Cardiac muscle cell (in vitro differentiated cells and primary cell): ENCODE measurements at regions not wholly inside any gene's neighbourhood (a gene's known extent, or its start where the extent isn't known, plus 50 kb on each side); places are given as distances from the start of the nearest gene placed in this dataset.

ENCODE experiments used
- DNase-seq, 2 donors: peaks; one replicate each; pipeline versions ENCODE4 v3.0.0 to v3.0.0-alpha.2; 2010 to 2017; ENCODE audit warnings: low read depth in 1 of 2, low spot score in 1 of 2
- H3K27ac ChIP-seq: fragments of 200-600 bp; sonication (generic); 2 replicates; pipeline ENCODE4 v1.5.1; 2016
- H3K27me3 ChIP-seq: fragments of 200-600 bp; sonication (generic); 2 replicates; pipeline ENCODE4 v1.6.0; 2016; ENCODE audit warnings: control low read depth
- H3K36me3 ChIP-seq: fragments of 200-600 bp; sonication (generic); 2 replicates; pipeline ENCODE4 v1.5.1; 2016; ENCODE audit warnings: control low read depth
- H3K4me1 ChIP-seq: fragments of 200-600 bp; sonication (generic); 2 replicates; pipeline ENCODE4 v1.8.1; 2017; ENCODE audit warnings: low read depth, mild to moderate bottlenecking, mixed run types
- H3K4me3 ChIP-seq: fragments of 200-600 bp; sonication (generic); 2 replicates; pipeline ENCODE4 v1.5.1; 2016; ENCODE audit warnings: mild to moderate bottlenecking
- H3K9me3 ChIP-seq: fragments of 200-600 bp; sonication (generic); 2 replicates; pipeline ENCODE4 v1.5.1; 2017; ENCODE audit warnings: low read depth, mild to moderate bottlenecking, control low read depth
- TF ChIP-seq, protein P1 (sequence below): IDR thresholded peaks from 2 replicates; pipeline ENCODE4 v1.5.1; 2012; ENCODE audit warnings: low read depth, mild to moderate bottlenecking, low read length

DNA sequence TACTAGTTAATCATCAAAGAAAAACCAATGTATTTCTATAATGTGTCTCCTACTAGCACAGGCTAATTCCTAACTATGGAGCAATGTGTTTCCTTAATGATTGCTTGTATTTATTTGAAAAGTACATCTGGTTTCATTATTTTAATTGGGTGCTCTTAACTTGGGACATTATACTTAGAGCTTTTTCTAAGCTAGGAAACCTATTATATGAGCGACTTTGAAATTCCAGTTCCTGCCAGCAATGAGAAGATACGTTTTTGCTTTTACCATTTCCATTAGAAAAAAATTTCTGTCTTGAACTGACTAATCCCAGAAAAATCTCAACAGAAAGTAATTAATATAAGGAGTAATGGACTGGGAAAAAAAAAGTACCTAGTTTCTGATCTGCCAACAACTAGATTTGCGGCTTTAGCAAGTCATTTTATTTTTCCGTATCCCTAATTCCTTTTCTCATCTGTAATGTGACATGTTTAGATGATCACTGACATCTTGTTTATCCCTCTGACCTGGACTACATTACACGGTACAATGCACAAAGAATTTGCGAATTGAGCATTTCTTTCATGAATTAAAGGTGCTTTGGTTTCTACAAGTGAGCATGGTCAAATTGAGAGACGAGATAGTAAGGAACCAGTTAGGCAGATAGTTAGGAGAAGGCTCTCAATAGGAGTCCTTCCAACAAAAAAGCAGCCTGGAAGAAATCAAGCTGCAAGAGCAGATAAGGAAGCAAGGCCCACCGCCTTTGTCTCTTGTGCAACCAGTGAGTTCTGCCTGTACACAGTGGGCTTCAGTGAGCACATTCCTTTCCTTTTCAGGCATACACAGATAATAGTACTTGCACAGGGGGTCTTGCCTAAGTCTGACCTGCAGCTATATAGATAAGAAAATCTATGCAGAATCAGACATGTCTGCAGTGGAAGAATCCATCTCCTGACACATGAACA is 1765.0 kb upstream of the FLRT2 start:
- no peak for DNase-seq
- Histone ChIP-seq H3K9me3 (no peaks in the 10 kb centered on the region), H3K4me1 (no peaks in the 10 kb centered on the region), H3K36me3 (no peaks in the 10 kb centered on the region), H3K27me3 (no peaks in the 10 kb centered on the region), H3K27ac (no peak overlapping the region), H3K4me3 (no peak overlapping the region)
- TF ChIP-seq, protein P1, sequence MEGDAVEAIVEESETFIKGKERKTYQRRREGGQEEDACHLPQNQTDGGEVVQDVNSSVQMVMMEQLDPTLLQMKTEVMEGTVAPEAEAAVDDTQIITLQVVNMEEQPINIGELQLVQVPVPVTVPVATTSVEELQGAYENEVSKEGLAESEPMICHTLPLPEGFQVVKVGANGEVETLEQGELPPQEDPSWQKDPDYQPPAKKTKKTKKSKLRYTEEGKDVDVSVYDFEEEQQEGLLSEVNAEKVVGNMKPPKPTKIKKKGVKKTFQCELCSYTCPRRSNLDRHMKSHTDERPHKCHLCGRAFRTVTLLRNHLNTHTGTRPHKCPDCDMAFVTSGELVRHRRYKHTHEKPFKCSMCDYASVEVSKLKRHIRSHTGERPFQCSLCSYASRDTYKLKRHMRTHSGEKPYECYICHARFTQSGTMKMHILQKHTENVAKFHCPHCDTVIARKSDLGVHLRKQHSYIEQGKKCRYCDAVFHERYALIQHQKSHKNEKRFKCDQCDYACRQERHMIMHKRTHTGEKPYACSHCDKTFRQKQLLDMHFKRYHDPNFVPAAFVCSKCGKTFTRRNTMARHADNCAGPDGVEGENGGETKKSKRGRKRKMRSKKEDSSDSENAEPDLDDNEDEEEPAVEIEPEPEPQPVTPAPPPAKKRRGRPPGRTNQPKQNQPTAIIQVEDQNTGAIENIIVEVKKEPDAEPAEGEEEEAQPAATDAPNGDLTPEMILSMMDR: no peak

DNA sequence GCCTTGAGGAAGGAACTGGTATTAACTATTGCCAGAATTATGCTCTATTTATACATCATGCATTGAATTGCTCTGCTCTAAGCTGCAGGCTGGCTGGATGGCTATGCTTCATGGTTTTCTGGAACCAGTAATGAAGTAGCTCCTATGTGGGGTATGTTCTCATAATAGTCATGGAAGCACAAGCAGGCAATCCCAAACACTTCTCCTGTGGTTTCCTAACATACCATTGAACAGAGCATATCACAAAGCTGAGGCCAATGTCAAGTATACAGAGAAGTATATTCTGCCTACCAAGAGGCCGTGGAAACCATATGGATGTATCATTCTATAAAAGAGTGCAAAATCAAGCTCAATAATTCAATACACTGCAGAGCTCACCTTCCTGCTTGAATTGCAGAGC is 1752.4 kb upstream of the FLRT2 start:
- no peaks in the 10 kb centered on the region for H3K9me3 ChIP-seq
- DNase-seq: no peak
- no peak overlapping the region for H3K4me3 ChIP-seq
- H3K27me3 ChIP-seq: no peaks in the 10 kb centered on the region
- H3K4me1 ChIP-seq: peaks cover 5% of the 10 kb centered on the region
- TF ChIP-seq, protein P1: no peak
- no peak overlapping the region for H3K27ac ChIP-seq
- H3K36me3 ChIP-seq: no peaks in the 10 kb centered on the region

DNA sequence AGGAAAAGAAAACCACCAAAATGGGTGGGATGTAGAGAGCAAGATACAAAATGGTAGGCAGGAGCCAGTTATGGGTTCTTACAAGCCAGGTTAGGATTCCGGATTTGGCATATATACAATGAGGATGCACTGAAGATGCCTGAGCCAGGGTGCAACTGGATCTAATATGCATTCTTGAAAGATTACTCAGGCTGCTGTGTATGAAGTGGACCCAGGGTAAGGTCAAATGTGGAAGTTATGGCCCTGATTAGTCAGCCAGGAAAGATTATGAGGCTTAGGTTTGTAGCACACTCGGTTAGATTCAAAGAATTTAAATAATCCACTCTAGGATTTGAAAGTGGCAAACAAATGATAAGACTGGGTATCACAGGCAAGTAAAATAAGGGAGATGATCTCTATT is 1750.7 kb upstream of the FLRT2 start:
- H3K4me1 ChIP-seq: no peaks in the 10 kb centered on the region
- DNase-seq: peak in 1 of 2 donors; percentile 20
- H3K4me3 ChIP-seq: no peak overlapping the region
- H3K36me3 ChIP-seq: no peaks in the 10 kb centered on the region
- no peaks in the 10 kb centered on the region for H3K9me3 ChIP-seq
- no peak overlapping the region for H3K27ac ChIP-seq
- TF ChIP-seq, protein P1: no peak
- H3K27me3 ChIP-seq: no peaks in the 10 kb centered on the region

DNA sequence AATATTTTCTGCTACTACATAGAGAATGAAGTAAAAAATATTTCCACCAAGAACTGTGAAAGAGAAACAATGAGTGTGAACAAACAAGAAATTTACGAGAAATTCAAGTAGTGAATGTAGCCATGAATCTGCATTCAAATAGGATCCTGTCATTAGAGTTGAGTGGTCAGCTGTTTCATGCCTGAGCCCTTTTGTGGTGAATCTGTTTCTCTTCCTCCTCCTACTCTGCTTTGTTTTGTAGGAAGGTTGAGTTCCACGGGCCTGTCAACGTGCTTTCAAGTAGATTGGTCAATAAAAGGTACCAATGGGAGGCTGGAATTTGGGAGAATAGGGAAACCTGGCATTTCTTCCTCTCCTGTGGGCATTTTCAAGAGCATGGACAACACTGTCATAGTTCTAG is 1749.6 kb upstream of the FLRT2 start:
- H3K4me1 ChIP-seq: no peaks in the 10 kb centered on the region
- no peaks in the 10 kb centered on the region for H3K27me3 ChIP-seq
- no peak overlapping the region for H3K27ac ChIP-seq
- H3K4me3 ChIP-seq: no peak overlapping the region
- TF ChIP-seq, protein P1: no peak
- no peaks in the 10 kb centered on the region for H3K36me3 ChIP-seq
- DNase-seq: no peak
- no peaks in the 10 kb centered on the region for H3K9me3 ChIP-seq

DNA sequence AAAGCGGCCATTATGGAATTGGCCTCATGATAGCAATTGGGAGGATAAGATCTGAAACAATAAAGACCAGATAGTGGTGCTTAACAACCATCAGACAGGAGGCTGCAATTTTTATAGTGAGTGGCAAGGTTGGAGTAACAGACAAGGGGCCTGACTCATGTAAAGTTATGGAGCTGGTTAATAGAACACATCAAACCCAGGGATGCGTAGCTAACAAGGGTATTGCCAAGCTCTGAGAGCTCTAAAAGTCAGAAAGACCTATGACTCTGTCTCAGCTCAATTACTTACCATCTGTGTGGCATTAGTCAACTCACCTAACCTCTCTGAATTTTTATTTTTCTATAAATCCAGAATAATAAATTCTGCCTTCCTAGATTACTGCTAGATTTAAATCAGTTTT is 1731.5 kb upstream of the FLRT2 start:
- Histone ChIP-seq H3K36me3 (no peaks in the 10 kb centered on the region), H3K27ac (no peak overlapping the region), H3K4me1 (no peaks in the 10 kb centered on the region), H3K4me3 (no peak overlapping the region), H3K27me3 (no peaks in the 10 kb centered on the region), H3K9me3 (no peaks in the 10 kb centered on the region)
- TF ChIP-seq, protein P1: no peak
- DNase-seq: no peak
